ENCODE measurements at regions not wholly inside any gene's neighbourhood (a gene's known extent, or its start where the extent isn't known, plus 50 kb on each side); places are given as distances from the start of the nearest gene placed in this dataset.

GRCh38 chr13:48761256-48761655 lies 107.5 kb downstream of the CYSLTR2 start:
- DNase-seq, result no peak

GRCh38 chr13:48769107-48769704 lies 115.5 kb downstream of the CYSLTR2 start:
- DNase-seq, result peak; percentile 74

GRCh38 chr13:48770372-48770771 lies 116.6 kb downstream of the CYSLTR2 start:
- no peak for DNase-seq

GRCh38 chr13:48772908-48773307 lies 119.2 kb downstream of the CYSLTR2 start:
- DNase-seq, result no peak

GRCh38 chr13:48773531-48774275 lies 120.0 kb downstream of the CYSLTR2 start:
- DNase-seq, result no peak

GRCh38 chr13:48775285-48775684 lies 121.6 kb downstream of the CYSLTR2 start:
- DNase-seq, result no peak

- DNase-seq, result no peak
These were observed 122.1 kb downstream of the CYSLTR2 start for GRCh38 chr13:48775804-48776203.

GRCh38 chr13:48776401-48776800 lies 122.7 kb downstream of the CYSLTR2 start:
- no peak for DNase-seq

- no peak for DNase-seq
These were observed 124.9 kb downstream of the CYSLTR2 start for GRCh38 chr13:48778610-48779009.

- DNase-seq, result no peak
These were observed 127.1 kb downstream of the CYSLTR2 start for GRCh38 chr13:48780713-48781341.

GRCh38 chr13:48782429-48782840 lies 128.7 kb downstream of the CYSLTR2 start:
- DNase-seq, result no peak

GRCh38 chr13:48783181-48783630 lies 129.5 kb downstream of the CYSLTR2 start:
- DNase-seq, result peak; percentile 77

GRCh38 chr13:48783695-48784230 lies 130.0 kb downstream of the CYSLTR2 start:
- DNase-seq, result no peak

GRCh38 chr13:48784916-48785548 lies 131.3 kb downstream of the CYSLTR2 start:
- no peak for DNase-seq

GRCh38 chr13:48790199-48790598 lies 136.5 kb downstream of the CYSLTR2 start:
- DNase-seq, result no peak

- no peak for DNase-seq
These were observed 137.2 kb downstream of the CYSLTR2 start for GRCh38 chr13:48790966-48791365.

- DNase-seq, result no peak
These were observed 143.4 kb downstream of the CYSLTR2 start for GRCh38 chr13:48797127-48797526.

- DNase-seq, result no peak
These were observed 144.0 kb downstream of the CYSLTR2 start for GRCh38 chr13:48797761-48798160.

- DNase-seq, result no peak
These were observed 144.5 kb downstream of the CYSLTR2 start for GRCh38 chr13:48798180-48798579.

- no peak for DNase-seq
These were observed 147.5 kb downstream of the CYSLTR2 start for GRCh38 chr13:48801255-48801654.

GRCh38 chr13:48804821-48805601 lies 151.3 kb downstream of the CYSLTR2 start:
- DNase-seq, result no peak

GRCh38 chr13:48806522-48806921 lies 152.8 kb downstream of the CYSLTR2 start:
- no peak for DNase-seq

Measured in CD4-positive, alpha-beta T cell treated with Interferon gamma for 1 hour (primary cell).